NCI-H524 (cell line): ENCODE measurements at regions not wholly inside any gene's neighbourhood (a gene's known extent, or its start where the extent isn't known, plus 50 kb on each side); places are given as distances from the start of the nearest gene placed in this dataset.
"Not testable (repeated sequence)": the region's sequence is repeated elsewhere in the genome, so short reads cannot be mapped to it uniquely, and the experiment has no call there.

Experiments
- DNase-seq, 2 experiments: peaks; one replicate each; lab custom pipeline; 2025; lab: John Stamatoyannopoulos, UW

DNA sequence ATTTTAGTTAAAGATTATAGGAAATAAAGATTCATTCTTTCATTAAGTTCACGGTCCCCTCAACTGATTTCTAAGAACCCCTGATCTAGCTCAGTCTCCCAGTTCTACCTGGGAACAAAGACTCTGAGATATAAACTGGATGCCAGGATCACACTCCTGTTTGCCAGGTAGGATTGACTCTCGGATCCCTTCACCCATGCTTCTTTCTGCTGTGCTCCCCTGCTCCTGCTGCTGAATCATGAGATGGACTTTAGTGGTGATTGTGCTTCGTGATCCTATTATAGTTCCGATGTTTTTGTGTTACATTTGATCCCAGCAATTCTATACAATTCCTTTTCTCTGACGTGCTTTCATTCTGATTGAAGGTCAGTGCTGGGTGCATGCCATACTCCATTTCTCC lies 733.1 kb upstream of the TPTE start:
- not testable (repeated sequence) for DNase-seq

DNA sequence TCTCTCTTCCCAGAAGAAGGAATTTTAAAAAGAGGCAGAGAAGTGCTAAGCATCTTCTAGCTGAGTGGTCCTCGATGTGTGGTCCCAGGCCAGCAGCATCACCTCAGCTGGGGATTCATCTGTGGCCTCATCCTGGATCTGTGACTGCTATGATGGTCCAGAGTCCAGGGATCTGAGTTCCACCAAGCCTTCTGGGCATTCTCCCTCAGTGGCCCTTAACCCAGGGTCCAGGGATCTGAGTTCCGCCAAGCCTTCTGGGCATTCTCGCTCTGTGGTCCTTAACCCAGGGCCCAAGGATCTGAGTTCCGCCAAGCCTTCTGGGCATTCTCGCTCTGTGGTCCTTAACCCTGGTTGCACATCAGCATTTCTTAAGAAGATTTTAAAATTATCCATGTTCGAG lies 731.0 kb upstream of the TPTE start:
- DNase-seq, result not testable (repeated sequence)

DNA sequence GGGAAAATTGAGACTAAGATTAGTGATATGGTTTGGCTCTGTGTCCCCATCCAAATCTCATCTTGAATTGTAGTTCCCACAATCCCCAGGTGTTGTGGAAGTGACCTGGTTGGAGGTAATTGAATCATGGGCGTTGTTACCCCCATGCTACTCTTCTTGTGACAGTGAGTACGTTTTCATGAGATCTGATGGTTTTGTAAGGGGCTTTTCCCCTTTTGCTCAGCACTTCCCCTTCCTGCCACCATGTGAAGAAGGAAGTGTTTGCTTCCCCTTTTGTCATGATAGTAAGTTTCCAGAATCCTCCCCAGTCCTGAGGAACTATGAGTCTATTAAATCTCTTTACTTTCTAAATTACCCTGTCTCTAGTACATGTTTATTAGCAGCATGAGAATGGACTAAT lies 729.9 kb upstream of the TPTE start:
- not testable (repeated sequence) for DNase-seq

DNA sequence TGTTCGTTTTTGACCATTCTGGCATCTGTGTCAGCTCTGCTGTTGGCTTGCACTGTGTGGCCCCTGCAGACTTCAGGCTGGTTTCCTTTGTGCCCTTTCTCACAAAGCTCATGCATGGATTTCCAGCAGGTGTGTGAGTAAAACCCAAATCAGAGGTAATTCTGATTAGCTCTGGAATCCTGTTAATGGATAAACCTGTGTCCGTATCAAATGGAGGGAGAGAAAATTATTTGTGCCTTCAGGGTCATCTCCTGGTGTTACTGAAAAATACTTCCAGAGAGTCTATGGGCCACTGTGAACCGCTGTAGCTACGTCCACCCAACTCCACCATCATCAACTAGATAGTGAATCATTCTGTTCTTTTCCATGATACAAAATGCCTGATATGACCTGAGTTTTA lies 726.1 kb upstream of the TPTE start:
- DNase-seq, result not testable (repeated sequence)

DNA sequence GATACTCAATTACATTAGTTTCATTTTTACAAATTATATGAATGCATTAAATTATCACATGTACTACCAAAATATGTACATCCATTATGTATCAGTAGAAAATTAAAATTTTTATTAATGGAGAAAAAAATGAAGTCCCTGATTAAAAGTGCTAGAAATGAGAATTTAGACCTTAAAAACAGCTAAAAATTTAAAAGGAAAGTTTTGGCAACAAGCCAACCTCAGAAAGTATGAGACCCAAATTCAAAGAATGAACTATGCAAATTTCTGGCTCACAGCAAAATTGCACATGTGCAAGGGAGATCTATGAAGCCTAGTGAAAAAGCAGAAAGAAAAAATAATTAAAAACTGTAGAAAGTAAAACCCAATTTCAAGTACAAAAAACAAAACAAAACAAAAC lies 725.1 kb upstream of the TPTE start:
- DNase-seq, result not testable (repeated sequence)

DNA sequence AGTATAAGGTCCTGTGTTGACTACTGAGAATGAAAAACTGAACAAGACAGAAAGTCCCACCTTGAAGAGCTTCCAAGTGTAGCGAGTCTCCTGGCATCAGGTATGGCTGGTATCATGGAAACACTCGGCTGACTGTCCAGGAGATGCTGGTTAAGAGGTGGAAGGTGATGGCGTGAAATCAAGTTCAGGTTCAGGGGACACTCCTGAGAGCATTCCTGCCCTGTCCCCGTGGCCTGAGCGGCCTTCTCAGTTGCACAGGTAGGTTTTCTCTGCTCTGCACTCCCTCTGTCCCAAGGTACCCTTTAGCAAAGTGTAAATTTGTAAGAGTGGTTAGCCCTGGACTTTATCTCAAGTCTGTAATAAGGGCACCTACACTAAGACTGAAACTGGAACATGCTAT lies 713.7 kb upstream of the TPTE start:
- not testable (repeated sequence) for DNase-seq

DNA sequence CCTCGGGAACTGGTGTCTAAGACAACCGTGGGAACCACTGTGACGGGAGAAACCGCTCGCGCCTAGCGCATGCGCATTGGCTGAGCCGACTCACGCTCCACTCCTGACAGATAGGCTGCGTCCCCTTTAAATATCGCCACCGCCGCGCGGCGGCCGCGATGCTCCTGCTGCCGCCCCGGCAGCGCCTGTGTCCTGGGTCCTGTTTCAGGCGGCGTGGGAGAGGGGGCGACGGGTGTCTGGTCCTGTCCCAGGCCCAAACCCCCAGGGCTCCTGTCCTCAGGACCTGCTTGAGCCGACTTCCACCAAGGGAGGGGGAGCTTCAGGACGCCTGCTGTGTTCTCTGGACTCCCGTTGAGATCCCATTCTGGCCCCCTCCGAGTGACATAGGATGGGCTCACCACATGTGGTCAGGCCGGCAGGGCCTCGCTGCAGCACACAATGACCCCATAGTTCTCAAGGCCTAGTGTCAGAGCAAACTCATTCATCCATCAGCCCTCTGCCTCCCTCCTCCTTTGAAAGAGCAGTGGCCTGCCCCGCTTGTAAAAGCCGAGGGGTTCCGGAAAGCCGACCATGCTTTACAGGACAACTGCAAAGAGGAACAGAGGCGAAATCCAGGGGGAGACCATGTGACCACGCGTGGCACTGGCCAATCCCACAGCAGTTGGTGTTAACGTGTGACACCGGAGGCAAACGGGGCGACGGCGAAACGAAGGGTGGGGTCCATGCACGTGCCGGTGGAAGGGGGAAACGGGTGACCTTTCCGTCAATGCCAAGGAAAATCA lies 710.0 kb upstream of the TPTE start:
- not testable (repeated sequence) for DNase-seq

DNA sequence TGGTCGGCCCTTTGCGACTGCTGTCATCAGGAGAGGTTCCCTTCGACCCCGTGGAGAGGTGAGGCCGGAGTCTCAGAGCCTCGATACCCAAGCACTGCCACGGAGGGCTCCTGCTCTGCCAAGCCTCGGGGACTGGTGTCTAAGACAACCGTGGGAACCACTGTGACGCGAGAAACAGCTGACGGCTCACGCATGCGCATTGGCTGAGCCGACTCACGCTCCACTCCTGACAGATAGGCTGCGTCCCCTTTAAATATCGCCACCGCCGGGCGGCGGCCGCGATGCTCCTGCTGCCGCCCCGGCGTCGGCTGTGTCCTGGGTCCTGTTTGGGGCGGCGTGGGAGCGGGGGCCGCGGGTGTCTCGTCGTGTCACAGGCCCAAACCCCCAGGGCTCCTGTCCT lies 708.9 kb upstream of the TPTE start:
- DNase-seq, result not testable (repeated sequence)

DNA sequence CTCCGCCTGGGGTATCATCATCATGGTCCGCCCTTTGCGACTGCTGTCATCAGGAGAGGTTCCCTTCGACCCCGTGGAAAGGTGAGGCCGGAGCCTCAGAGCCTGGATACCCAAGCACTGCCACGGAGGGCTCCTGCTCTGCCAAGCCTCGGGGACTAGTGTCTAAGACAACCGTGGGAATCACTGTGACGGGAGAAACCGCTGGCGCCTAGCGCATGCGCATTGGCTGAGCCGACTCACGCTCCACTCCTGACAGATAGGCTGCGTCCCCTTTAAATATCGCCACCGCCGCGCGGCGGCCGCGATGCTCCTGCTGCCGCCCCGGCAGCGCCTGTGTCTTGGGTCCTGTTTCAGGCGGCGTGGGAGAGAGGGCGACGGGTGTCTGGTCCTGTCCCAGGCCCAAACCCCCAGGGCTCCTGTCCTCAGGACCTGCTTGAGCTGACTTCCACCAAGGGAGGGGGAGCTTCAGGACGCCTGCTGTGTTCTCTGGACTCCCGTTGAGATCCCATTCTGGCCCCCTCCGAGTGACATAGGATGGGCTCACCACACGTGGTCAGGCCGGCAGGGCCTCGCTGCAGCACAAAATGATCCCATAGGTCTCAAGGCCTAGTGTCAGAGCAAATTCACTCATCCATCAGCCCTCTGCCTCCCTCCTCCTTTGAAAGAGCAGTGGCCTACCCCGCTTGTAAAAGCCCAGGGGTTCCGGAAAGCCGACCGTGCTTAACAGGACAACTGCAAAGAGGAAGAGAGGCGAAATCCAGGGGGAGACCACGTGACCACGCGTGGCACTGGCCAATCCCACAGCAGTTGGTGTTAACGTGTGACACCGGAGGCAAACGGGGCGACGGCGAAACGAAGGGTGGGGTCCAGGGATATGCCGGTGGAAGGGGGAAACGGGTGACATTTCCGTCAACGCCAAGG lies 707.2 kb upstream of the TPTE start:
- DNase-seq, result not testable (repeated sequence)

DNA sequence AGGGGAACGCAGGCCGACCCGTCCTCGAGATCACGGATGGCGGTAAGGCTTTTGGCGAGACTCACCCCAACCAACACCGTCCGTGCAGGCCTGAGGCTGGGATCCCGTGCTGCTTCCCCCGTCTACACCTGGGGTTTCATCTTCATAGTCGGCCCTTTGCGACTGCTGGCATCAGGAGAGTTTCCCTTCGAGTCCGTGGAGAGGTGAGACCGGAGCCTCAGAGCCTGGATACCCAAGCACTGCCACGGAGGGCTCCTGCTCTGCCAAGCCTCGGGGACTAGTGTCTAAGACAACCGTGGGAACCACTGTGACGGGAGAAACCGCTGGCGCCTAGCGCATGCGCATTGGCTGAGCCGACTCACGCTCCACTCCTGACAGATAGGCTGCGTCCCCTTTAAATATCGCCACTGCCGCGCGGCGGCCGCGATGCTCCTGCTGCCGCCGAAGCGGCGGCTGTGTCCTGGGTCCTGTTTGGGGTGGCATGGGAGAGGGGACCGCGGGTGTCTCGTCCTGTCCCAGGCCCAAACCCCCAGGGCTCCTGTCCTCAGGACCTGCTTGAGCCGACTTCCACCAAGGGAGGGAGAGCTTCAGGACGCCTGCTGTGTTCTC lies 706.1 kb upstream of the TPTE start:
- DNase-seq, result not testable (repeated sequence)

DNA sequence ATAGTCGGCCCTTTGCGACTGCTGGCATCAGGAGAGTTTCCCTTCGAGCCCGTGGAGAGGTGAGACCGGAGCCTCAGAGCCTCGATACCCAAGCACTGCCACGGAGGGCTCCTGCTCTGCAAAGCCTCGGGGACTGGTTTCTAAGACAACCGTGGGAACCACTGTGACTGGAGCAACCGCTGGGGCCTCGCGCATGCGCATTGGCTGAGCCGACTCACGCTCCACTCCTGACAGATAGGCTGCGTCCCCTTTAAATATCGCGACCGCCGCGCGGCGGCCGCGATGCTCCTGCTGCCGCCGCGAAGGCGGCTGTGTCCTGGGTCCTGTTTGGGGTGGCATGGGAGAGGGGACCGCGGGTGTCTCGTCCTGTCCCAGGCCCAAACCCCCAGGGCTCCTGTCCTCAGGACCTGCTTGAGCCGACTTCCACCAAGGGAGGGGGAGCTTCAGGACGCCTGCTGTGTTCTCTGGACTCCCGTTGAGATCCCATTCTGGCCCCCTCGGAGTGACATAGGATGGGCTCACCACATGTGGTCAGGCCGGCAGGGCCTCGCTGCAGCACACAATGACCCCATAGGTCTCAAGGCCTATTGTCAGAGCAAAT lies 704.5 kb upstream of the TPTE start:
- DNase-seq, result not testable (repeated sequence)

DNA sequence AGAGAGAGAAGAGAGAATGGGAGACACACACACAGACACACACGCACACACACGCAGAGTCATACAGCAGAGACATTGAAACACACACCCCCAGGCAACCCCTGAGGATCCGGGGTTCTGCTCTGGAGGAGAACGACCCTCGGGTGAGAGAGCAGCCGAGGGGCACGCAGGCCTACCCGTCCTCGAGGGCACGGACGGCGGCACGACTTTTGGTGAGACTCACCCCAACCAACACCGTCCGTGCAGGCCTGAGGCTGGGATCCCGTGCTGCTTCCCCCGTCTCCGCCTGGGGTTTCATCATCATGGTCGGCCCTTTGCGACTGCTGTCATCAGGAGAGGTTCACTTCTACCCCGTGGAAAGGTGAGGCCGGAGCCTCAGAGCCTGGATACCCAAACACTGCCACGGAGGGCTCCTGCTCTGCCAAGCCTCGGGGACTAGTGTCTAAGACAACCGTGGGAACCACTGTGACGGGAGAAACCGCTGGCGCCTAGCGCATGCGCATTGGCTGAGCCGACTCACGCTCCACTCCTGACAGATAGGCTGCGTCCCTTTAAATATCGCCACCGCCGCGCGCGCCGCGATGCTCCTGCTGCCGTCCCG lies 703.4 kb upstream of the TPTE start:
- DNase-seq, result not testable (repeated sequence)

DNA sequence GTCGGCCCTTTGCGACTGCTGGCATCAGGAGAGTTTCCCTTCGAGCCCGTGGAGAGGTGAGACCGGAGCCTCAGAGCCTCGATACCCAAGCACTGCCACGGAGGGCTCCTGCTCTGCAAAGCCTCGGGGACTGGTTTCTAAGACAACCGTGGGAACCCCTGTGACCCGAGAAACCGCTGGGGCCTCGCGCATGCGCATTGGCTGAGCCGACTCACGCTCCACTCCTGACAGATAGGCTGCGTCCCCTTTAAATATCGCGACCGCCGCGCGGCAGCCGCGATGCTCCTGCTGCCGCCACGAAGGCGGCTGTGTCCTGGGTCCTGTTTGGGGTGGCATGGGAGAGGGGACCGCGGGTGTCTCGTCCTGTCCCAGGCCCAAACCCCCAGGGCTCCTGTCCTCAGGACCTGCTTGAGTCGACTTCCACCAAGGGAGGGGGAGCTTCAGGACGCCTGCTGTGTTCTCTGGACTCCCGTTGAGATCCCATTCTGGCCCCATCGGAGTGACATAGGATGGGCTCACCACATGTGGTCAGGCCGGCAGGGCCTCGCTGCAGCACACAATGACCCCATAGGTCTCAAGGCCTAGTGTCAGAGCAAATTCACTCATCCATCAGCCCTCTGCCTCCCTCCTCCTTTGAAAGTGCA lies 701.7 kb upstream of the TPTE start:
- DNase-seq, result not testable (repeated sequence)

DNA sequence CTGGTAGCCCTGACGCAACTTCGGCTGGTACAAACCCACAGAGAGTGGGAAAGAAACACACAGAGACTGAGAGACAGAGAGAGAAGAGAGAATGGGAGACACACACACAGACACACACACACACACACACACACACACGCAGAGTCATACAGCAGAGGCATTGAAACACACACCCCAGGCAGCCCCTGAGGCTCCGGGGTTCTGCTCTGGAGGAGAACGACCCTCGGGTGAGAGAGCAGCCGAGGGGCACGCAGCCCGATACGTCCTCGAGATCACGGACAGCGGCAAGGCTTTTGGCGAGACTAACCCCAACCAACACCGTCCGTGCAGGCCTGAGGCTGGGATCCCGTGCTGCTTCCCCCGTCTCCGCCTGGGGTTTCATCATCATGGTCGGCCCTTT lies 700.8 kb upstream of the TPTE start:
- not testable (repeated sequence) for DNase-seq

DNA sequence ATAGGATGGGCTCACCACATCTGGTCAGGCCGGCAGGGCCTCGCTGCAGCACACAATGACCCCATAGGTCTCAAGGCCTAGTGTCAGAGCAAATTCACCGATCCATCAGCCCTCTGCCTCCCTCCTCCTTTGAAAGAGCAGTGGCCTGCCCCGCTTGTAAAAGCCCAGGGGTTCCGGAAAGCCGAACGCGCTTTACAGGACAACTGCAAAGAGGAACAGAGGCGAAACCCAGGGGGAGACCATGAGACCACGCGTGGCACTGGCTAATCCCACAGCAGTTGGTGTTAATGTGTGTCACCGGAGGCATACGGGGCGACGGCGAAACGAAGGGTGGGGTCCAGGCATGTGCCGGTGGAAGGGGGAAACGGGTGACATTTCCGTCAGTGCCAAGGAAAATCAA lies 699.9 kb upstream of the TPTE start:
- DNase-seq, result not testable (repeated sequence)

DNA sequence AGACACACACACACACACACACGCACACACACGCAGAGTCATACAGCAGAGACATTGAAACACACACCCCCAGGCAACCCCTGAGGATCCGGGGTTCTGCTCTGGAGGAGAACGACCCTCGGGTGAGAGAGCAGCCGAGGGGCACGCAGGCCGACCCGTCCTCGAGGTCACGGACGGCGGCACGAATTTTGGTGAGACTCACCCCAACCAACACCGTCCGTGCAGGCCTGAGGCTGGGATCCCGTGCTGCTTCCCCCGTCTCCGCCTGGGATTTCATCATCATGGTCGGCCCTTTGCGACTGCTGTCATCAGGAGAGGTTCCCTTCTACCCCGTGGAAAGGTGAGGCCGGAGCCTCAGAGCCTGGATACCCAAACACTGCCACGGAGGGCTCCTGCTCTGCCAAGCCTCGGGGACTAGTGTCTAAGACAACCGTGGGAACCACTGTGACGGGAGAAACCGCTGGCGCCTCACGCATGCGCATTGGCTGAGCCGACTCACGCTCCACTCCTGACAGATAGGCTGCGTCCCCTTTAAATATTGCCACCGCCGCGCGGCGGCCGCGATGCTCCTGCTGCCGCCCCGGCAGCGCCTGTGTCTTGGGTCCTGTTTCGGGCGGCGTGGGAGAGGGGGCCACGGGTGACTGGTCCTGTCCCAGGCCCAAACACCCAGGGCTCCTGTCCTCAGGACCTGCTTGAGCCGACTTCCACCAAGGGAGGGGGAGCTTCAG lies 699.1 kb upstream of the TPTE start:
- not testable (repeated sequence) for DNase-seq

DNA sequence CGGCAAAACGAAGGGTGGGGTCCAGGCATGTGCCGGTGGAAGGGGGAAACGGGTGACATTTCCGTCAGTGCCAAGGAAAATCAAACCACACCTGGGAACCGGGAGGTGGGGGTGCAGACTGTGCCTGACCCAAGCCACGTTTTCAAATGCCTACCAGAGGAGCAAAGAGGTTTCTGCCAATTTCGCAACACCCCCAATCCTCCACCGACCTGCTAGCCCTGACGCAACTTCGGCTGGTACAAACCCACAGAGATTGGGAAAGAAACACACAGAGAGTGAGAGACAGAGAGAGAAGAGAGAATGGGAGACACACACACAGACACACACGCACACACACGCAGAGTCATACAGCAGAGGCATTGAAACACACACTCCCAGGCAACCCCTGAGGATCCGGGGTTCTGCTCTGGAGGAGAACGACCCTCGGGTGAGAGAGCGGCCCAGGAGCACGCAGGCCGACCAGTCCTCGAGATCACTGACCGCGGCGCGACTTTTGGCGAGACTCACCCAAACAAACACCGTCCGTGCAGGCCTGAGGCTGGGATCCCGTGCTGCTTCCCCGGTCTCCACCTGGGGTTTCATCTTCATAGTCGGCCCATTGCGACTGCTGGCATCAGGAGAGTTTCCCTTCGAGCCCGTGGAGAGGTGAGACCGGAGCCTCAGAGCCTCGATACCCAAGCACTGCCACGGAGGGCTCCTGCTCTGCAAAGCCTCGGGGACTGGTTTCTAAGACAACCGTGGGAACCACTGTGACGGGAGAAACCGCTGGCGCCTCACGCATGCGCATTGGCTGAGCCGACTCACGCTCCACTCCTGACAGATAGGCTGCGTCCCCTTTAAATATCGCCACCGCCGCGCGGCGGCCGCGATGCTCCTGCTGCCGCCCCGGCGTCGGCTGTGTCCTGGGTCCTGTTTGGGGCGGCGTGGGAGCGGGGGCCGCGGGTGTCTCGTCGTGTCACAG lies 697.9 kb upstream of the TPTE start:
- not testable (repeated sequence) for DNase-seq

DNA sequence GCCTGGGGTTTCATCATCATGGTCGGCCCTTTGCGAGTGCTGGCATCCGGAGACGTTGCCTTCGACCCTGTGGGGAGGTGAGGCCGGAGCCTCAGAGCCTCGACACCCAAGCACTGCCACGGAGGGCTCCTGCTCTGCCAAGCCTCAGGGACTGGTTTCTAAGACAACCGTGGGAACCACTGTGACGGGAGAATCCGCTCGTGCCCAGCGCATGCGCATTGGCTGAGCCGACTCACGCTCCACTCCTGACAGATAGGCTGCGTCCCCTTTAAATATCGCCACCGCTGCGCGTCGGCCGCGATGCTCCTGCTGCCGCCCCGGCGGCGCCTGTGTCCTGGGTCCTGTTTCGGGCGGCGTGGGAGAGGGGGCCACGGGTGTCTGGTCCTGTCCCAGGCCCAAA lies 690.6 kb upstream of the TPTE start:
- DNase-seq, result not testable (repeated sequence)

DNA sequence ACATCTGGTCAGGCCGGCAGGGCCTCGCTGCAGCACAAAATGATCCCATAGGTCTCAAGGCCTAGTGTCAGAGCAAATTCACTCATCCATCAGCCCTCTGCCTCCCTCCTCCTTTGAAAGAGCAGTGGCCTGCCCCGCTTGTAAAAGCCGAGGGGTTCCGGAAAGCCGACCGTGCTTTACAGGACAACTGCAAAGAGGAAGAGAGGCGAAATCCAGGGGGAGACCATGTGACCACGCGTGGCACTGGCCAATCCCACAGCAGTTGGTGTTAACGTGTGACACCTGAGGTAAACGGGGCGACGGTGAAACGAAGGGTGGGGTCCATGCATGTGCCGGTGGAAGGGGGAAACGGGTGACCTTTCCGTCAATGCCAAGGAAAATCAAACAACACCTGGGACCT lies 688.6 kb upstream of the TPTE start:
- not testable (repeated sequence) for DNase-seq
